GM21390 (cell line): ENCODE measurements at regions not wholly inside any gene's neighbourhood (a gene's known extent, or its start where the extent isn't known, plus 50 kb on each side); places are given as distances from the start of the nearest gene placed in this dataset.
"Not testable (repeated sequence)": the region's sequence is repeated elsewhere in the genome, so short reads cannot be mapped to it uniquely, and the experiment has no call there.

Experiments
- ATAC-seq: cut with Tn5 transposase; IDR thresholded peaks from one replicate; pipeline ENCODE4 v1.9.1; 2021; ENCODE audit not compliant: unreplicated experiment

DNA sequence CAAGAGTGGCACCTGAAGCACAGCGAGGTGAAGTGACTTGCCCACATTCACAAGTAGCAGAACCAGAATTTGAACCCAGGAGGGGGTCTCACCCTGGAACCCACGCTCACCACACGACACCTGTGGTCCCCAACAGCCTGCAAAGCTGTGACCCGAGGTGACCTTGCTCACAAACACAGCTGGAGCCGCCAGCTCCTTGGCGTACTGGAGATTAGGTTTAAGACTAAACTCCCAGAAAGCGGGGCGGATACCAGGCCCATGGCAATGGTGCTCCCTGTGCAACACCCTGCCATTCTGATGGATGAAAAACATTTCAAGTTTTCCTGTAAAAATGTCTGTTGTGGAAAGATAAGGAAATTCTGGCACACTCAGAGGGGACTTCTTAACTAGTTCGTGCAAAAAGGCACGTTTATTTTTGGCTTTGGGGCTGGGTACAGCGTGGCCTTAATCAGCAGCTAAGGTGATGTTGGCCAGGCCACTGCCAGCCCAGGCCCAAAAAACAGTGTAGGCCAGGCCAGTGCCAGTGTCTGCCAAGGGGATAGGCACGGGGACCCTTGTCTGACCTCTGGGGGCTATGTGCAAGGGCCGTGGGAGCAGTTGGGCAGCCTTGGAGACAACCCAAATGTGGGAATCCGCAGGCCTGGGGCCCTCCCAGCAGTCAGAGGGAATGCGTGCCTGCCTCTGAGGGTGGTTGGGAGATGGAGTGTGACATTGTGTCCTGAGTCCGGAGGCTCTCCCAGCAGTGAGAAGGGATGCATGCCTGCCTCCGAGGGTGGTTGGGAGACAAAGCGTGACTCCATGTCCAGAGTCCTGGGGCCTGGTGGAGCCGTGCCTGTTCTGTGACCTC lies 185.0 kb upstream of the HS6ST1 start:
- ATAC-seq: no peak

DNA sequence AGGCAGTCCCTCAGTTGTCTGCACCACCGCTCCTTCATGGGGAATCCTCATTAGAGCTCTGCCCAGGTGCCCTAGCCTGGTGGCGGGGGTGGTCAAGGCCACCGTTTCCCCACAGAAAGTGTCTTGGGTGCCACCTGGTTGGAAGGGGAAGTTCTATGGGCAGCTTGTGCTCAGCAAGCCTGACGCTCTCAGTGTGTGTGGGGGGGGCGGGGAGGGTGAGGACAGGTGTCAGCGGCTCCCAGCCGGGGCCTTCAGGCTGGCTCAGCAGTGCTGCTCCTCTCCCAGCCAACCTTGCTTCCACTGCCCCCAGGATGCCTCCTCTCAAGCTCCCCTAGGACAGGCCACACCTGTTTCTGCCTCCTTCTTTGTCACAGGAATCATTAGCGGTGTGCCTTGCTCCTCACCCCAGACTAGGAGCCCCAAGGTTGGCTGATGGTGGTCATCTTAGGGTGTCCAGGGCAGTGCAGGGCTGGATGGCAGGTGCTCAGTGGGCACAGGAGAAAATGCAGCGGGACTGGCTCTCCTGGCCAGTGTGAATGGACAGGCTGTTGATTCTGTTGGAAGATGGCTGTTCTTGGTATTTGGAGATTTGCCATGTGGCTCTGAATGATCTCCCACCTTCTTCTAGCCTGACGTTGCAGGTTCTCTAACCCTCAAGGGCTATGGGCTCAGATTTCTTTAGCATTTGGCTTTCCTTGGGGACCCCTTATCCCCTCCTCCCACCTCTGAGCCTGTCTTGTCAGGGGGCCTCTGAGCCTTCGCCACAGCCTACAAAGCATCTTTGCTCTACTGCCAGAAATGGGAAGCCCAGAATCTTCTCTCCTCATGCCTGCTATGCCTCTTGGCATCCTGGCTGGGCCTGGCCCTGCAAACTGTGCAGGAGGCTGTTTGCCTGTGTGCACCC lies 185.8 kb upstream of the HS6ST1 start:
- ATAC-seq: no peak

DNA sequence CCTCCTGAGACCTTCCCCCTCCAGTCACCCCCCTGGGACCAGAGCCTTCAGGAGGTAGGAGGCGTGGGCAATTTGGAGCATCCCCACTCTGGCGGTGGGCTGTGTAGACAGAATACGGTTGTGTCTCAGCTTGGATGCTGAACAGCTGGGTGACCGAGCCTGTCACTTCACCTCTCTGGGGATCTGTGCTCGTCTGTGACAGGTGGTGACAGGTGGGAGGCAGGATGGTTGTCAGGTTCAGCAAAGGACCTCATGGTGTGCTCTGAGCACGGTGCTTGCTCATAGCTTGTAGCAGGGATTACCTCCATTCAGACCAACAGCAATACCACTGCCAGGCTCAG lies 186.5 kb upstream of the HS6ST1 start:
- no peak for ATAC-seq

DNA sequence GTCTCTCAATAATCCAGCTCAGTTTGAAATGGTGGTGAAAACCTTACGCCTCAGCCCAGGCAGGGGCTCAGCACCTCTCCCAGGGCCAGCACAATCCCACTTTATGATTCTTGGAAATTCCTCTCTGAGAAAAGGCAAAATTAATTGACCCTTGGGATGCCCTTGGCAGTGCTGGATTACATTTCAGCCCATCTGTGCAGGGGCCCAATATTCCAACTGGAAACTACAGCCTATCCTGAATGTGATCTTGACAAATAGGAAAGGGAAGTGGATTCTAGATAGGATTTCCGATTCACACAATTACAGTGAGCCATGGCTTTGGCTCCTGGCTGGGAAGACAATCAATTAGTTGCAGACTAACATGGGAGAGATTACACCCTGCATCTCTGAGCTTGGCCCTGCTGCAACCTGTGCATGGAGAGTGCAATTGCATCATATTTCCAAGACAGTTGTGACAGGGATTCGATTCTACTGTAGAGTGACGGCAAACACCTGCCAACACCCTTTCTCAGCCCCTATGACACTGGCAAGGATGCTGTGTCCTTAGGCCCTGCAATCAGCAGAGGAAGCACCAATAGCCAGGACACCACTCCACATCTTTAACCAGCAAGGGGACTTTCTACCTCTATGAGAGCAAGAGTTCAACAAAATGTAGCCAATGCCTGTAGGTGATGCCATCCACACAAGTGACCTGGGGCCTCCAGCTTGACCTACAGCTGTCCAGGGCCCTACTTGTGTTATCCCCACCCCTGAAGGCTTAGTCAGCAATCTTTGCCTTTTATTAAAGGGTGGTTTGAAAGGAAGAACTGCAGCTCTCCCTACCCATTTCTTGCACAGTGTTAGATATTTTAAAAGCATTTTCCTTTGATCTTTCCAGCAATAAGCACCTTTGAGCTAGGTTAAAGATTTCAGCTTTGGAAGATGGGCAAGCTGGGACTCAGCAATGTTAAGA lies 187.2 kb upstream of the HS6ST1 start:
- ATAC-seq: no peak

DNA sequence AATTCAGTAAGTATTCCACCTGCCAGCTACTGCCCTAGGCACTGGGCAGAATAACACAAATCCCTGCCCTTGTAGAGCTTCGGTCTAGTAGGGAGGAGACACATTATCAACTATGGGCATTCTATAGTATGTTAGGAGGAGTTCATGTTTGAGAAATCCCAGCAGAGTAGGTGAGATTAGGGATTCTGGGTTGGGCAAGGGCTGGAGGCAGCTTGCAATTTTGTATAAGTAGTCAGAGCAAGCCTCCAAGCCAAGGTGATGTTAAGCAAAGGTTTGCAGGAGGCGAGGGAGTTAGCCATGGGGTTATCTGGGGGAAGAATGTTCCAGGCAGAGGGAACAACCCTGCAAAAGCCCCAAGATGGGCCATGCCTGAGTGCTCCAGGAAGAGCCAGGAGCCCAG lies 187.9 kb upstream of the HS6ST1 start:
- no peak for ATAC-seq

DNA sequence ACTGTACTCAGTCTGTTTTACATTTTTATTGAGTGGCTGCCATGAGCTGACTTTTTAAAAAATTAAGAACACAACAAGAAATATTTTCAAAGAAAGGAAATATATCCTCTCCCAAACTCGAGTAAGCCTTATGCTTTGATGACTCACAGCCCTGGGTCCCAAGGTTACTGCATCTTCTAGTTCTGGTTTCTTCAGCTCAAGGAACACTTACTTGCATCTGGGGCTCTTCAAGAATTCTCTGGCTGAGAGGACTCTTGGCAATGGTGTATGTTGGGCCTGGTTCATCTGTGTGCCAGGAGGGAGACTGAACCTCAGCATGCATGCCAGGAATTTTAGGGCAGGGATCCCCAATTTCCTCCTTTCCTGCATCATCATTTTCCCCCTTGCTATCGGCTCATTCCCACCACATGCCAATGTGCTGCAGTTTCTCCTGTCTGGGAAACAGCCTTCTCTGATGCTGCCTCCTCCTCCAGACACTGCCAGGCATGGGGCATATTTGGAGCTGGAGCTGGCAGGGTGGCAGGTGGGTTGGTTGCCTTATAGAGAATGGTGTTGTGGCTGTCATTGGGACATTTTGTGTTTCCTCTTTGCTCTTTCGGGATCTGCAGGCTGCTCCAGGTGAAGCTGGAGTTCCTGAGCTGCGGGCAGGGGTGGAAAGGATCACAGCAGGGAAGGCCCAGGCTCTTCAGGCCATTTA lies 192.2 kb upstream of the HS6ST1 start:
- no peak for ATAC-seq

DNA sequence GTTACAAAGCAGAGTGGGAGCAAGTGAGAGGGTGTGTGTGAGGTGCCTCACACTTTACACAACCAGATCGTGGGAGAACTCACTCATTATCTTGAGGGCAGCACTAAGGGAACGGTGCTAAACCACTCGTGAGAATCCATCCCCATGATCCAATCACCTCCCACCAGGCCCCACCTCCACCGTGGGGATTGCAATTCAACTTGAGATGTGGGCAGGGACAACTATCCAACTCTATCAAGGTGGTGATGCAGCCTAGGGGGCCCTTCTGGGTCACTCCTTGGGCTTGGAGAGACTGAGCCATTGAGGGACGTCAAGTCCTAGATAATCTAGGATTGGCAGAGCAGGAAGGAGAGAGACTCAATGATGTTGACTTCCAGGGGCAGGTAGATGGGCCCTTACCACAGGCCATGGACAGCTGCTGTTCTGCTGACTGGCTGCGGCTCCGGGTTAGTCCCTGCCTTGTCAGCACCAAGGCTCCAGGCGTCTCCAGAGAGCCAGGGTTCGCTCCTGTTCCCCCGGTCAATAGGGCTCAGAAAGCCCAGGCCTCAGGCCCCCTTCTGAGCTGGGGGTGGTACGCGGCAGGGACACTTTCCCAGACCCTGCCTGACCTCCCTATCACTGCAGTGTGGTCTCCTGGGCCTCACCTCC lies 193.2 kb upstream of the HS6ST1 start:
- no peak for ATAC-seq

DNA sequence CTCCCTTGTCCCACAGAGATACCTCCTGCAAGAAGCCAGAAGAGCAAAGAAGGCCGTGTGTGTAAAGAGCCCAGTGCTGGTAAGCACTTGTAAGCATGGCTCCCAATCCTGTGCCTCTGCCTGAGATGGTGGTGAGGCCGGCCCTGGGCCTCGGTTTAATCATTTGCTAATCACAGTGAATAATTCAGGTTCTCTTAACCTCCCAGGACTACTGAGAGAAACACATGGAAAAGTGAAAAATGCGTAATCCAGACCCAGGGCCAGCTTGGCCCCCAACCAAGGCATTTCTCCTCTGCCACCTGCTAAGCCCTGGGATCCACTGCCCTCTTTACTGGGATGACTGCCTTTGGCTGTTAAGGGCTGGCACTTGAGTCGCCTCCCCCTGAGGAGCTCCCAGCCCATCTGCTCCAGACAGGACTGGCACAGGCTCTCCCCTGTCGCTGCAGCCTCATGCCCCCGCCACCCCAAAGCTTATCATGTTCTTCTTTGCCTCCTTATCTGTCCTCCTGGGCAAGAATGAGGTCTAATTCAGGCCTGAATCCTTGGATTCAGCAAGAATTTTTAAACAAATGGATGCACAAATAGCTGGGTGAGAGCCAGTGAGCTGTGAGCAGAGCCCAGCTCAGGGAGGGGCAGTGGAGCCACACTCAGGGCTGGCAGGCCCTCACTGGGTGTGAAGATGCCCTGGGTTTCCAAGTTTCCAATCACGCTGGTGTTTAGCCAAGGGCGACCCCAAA lies 193.9 kb upstream of the HS6ST1 start:
- no peak for ATAC-seq

DNA sequence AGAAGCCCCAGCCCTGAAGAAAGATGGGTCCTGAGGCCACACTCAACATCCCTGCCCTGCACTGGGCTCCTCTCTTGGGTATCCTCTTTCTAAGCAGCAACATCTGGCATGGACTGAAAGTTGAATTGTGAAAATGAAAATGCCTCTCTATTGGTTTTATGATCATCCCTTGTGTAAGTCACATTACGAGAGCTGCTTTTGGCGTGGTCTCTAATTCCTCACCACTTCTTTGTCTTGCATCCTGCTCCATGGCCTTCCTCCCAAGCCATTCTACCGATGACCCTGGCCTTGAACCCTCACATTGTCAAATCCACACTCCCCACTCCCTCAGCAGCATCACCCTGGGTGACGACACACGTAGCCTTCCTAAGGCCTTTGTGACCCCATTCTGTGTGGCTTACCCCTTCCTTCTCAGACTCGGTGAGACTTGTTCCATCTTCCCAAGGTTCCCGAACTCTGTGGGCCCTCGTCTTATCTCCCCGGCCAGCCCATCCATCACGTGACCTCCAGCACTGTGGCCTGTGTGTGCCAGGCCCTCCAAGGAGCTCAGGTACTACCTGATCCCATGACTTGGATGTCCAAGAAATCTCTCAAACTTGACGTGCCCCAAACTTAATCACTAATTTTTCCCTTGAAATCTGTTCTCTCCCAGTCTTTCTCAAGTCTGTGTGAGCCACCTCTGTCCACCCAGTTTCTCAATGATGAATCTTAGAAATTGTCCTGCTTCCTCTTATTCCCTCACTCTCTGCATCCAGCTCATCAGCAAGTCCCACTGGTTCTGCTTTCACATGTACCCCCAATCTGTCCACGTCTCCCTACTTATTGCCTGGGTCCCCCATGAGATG lies 194.7 kb upstream of the HS6ST1 start:
- ATAC-seq: peak; percentile 49

DNA sequence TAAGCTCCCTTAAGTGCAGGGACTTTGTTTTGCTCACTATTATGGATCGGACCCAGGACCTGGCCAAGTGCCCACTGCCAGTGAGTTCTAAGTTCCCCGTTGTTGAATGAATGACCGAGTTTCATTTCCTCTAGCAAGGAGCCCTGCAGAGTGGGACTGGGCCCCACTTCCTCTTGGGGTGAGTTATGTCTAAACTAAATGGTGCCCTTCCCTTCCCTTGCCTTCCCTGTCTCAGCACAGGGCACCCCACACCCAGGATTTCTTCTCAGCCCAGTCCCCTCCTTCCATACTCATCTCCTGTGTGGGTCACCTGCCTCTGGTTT lies 195.3 kb upstream of the HS6ST1 start:
- ATAC-seq: peak; percentile 91

DNA sequence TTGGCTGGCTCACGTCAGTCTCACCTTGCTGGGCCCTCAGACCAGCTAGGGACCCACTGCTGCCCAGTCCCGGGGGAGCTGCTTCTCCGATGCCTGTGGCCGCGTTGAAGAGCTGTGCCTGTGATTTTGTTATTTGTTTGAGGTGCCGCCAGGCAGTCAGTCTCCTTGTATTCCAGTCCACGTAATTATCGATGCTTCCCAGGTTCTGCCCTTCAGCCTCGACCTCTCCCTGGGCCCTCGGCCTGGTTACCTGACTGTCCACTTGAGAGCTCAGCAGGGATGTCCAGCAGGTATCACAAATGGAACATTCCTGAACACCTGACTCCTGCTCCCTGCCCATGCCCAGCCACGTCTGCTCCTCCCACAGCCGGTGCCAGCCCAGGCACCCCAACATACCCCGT lies 195.9 kb upstream of the HS6ST1 start:
- no peak for ATAC-seq

DNA sequence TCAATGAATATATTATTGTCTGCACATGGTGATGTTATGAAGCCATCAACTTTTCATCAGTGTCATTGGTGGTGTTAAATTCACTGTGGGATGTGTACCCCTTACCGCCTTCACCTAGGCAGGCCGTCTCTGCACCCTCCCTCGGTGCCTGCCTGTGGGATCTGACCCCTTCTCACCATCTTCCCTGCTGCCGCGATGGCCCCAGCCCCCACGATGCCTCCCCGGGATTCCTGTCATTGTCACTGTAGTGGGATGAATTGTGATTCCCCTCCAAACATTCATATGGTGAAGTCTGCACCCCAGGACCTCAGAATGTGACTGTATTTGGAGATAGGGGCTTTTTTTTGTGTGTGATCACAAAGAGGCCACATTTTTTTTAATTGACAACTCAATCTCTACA lies 198.3 kb upstream of the HS6ST1 start:
- ATAC-seq: no peak

DNA sequence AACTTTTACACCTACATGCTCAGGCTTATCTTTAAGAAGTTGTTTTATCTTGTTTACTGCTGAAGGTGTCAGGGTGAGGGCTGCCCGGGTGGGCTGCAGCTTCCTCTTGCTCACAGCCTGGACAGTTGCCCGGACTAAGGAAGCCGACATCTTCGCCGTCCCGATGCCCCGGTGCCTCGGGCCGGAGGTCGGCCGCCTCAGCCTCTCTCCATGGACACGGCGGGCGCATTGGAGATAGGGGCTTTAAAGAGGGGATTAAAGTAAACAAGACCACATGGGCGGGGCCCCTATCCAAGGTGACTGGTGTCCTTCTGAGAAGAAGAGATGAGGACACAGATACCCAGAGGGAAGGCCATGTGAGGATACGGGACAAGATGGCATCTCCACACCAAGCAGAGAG lies 200.4 kb upstream of the HS6ST1 start:
- not testable (repeated sequence) for ATAC-seq

DNA sequence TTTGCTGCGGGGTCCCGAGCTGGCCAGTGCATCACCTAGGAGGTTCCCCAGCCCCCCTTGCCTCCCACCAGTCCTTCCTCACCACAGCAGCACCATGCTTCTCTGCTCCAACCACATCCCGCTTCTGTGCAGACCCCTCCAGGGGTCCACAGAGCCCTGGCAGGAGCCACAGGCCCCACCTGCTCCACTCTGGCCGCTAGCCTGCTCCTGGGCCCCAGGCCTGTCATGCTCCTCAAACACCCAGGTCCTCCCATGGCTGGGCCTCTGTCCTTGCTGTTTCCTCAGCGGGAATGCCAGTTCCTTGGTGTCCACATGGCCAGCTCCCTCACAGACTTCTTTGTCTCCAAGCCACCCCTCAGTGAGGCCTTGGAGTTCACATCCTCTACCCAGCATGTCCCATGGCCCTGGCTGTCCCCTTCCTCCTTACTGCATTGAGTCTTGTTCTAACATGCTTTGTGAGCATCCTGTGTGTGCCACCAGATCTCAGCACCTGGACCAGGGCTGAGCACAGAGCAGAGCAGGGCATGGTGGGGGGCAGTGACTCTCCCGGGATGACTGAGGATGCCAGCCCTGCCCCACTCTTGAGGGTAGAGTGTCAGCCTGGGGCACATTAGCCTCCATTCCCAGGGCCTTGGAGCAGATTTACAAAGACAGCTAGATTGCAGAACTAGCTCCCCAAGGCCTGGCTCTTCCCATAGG lies 201.0 kb upstream of the HS6ST1 start:
- no peak for ATAC-seq

DNA sequence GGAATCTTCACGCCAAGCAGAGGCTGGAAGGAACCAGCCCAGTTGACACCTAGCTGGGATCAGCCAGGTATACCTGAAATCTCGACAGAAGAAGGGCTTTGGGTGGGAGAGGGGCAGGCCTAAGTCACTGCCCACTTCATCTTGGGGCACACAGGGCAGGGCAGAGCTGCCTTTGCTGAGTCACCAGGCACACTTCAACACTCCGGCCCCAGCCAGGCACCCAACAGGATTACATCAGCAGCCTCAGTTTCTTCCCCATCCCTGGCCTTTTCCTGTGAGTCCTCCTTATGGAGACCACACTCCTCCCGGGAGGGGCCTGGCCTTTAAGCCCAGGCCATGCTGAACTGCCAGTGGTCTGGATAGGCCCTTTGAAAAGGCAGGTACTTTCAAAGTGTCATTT lies 201.7 kb upstream of the HS6ST1 start:
- ATAC-seq: no peak

DNA sequence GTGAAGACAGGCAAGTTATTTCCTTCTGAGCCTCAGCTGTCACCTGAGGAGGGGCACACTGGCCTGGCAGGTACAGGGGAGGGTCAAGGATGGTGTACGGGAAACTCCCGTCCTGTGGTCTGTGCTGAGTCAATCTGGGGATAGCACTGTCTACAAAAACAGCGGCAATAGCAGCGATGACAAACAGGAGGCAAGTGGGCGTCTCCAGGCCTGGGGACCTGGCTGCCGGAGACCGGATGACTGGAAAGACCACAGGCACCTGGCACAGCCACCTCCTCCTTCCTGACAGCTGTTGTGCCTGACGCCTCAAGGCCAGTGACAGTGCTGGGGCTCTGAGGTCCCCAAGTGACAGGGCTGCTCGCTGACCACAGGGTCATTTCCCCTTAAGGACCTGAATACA lies 202.1 kb upstream of the HS6ST1 start:
- peak; percentile 88 for ATAC-seq

DNA sequence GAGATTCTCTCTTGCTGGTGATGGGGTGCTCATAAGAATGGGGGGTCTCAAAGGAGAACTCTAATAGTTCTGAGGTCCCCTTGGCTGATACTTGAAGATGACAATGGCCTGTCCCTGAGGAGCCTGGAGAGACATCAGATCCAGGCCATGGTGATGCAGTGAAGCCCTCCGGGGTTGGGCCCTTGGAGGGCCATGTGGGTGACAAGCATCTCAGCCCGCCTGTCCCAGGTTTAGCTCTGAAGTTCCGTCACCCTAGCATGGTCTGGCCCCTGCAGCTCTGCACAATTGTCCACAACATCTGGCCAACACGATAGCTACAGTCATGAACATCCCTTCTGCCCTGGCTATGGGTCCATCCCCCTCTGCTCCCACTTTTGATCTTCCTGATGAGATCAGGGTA lies 202.8 kb upstream of the HS6ST1 start:
- ATAC-seq: no peak

DNA sequence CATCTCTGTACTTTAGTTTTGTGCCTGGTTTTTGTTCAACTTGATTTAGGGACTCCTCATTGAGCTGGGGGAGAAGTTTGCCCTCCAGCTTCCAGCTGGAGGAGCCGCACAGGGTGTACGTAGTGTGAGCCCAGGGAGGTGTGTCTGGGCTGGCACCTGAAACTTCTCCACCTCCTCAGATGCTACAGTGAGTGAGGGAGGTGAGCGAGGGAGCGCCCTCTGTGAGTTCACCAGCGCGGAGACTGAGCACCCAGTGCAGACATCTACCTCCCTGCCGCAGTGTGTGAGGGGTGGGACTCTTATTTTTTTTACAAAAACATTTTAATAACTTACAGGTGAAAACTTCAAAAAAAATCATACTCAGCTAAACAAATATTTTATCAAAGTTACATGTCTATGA lies 204.2 kb upstream of the HS6ST1 start:
- ATAC-seq: no peak
